ENCODE measurements at regions not wholly inside any gene's neighbourhood (a gene's known extent, or its start where the extent isn't known, plus 50 kb on each side); places are given as distances from the start of the nearest gene placed in this dataset.
"Not testable (repeated sequence)": the region's sequence is repeated elsewhere in the genome, so short reads cannot be mapped to it uniquely, and the experiment has no call there.

DNA sequence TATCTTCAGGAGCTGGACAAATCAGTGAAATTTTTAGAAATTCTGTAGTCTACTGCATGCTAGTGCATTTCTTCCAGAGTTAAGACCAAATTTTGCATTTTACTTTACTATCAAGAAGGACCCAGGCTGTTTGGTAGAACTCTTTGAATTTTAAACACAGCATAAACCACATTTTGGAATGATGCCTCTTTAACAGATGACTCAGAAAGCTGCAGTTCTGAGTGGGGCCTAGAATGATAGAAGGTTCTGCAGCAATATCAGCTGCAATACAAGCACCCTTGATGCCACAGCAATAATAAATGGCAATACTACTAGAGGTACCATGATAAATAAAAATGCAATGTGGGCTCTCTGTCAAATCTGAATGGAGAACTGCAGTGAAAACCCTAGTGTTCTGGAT is 198.7 kb downstream of the TMA16 start:
- DNase-seq (ENCODE audit: low read depth) = no peak

DNA sequence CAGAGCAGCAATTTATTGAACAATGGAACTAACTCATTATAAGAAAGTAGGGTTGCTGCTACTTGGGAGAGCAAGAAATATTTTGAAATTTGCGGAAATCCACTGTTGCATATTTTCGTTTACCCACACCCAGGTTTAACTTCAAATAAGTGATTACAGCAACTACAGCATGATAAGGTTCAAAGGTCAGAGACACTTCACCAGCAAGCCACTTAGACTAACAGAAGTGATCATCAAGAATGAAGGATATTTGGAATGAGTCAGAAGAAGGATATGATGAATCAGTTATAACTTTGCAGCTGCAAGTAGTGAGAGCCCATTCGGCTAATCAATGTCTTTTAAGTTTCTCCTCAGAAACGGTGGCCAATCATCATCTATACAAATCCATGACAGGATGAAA is 199.3 kb downstream of the TMA16 start:
- DNase-seq (ENCODE audit: low read depth) = no peak

GRCh38 chr4:163694385-163694784 is 199.9 kb downstream of the TMA16 start:
- DNase-seq (ENCODE audit: low read depth) = no peak

DNA sequence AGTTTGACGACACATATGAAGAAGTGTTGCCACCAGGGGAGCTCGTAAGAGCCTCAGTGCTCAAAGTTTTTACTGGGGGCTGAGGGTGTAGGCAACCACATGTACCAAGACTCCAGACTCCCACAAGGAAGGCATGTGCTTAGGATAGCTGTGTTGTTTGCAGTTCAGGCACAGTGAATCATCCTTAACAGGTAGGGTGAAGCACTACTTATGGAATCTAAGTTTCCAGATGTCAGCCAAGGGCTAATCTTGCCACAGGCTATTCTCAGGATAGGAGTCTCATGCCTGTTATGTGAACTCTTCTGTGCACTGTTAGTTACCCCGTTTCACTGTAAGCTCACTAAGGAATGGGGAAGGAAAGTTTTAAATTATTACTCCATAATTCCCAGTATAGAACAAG is 202.6 kb downstream of the TMA16 start:
- DNase-seq (ENCODE audit: low read depth) = no peak

- DNase-seq (ENCODE audit: low read depth) = not testable (repeated sequence)
These were observed 205.9 kb downstream of the TMA16 start for GRCh38 chr4:163700383-163700782.

GRCh38 chr4:163701916-163702315 is 207.4 kb downstream of the TMA16 start:
- no peak for DNase-seq (ENCODE audit: low read depth)

DNA sequence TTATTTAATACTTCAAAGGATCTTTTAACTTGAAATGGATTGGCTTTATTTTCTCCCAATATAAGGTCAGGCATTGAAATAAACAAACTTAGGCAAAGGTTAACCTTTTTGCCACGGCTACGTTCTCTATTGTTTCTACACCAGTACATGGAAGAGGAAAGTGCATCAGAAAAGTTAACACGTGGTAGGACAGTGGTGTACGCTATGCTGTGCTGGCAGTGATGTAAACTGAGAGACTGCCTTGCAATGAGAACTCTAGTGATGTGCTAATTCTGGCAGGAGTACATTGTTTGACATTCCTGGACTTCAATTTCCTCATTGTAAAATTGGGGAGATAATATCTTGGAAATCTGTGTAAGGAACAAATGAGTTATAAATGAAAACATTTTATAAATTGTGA is 208.2 kb downstream of the TMA16 start:
- no peak for DNase-seq (ENCODE audit: low read depth)

GRCh38 chr4:163703251-163703650 is 208.8 kb downstream of the TMA16 start:
- DNase-seq (ENCODE audit: low read depth) = no peak

DNA sequence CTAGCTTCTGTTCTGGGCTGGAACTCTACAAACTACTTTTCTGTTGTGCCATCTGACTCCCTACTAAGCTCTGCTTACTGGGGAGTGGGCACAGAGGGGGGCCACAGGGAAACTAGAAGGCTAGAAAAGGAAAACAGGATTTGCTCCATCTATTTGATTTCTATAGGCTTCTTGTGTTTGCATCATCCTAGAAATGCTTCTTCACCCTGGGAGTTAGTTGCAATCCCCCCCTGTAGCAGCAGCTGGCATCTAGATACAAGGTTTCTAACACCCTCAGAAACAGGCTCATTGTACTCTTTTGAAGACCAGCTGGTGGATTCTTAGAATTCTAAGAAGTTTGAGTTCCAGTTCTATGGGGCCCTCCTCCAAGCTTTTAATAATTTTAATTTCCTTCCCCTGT is 213.4 kb downstream of the TMA16 start:
- DNase-seq (ENCODE audit: low read depth) = no peak

DNA sequence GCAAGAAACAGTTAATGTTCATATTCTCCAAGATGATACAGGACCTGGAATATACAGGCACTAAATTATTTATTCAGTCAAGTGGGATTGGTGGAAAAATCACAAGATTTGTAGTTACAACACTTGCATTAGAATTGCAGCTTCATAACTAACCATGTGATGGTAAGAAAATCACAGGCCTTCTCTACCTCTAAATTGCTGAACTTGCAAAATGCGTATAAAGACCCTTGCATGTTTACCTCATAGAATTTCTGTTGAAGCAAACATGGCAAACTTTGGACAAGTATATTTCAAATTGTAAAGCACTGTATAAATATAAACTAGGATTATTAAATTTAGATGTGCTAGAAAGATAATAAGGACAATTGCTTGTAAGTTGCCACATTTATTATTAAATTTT is 215.1 kb downstream of the TMA16 start:
- no peak for DNase-seq (ENCODE audit: low read depth)

- DNase-seq (ENCODE audit: low read depth) = no peak
These were observed 215.7 kb downstream of the TMA16 start for GRCh38 chr4:163710158-163710557.

DNA sequence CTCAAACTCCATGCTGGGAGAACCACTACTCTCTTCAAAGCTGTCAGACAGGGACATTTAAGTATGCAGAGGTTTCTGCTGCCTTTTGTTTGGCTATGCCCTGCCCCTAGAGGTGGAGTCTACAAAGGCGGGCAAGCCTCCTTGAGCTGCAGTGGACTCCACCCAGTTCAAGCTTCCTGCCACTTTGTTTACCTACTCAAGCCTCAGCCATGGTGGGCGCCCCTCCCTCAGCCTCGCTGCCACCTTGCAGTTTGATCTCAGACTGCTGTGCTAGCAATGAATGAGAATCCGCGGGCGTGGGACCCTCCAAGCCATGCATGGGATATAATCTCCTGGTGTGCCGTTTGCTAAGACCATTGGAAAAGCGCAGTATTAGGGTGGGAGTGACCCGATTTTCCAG is 230.0 kb downstream of the TMA16 start:
- not testable (repeated sequence) for DNase-seq (ENCODE audit: low read depth)

DNA sequence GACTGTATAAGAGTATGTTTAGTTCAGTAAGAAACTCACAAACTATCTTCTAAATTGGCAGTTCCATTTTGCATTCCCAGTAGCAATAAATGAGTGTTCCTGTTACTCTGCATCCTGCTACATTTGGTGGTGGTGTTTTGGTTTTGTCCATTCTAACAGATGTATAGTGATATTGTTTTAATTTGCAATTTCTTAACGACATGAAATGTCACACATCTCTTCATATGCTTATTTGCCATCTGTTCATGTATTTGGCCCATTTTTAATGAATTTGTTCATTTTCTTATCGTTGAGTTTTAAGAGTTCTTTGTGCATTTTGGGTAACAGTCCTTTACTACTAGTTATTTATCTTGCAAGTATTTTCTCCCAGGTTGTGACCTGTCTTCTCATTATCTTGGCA is 232.2 kb downstream of the TMA16 start:
- DNase-seq (ENCODE audit: low read depth) = no peak

DNA sequence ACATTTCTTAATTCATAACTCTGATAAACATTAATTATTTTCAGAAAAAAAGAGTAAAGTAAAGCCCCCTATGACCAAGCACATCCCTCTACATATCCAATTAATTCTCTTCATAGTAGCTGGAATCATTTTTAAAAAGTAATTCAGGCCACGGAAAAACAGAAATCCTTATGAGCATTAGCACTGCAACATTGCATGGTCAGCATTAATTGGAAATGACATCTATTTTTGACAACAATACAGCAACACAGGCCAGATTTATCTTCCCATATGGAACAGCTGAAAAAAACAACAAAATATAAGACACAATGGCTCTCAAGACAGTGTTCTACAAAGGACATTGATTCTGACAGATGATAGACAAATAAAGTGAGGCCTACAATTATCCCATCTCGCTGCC is 236.6 kb downstream of the TMA16 start:
- DNase-seq (ENCODE audit: low read depth) = no peak

- DNase-seq (ENCODE audit: low read depth) = no peak
These were observed 238.0 kb downstream of the TMA16 start for GRCh38 chr4:163732473-163732872.

DNA sequence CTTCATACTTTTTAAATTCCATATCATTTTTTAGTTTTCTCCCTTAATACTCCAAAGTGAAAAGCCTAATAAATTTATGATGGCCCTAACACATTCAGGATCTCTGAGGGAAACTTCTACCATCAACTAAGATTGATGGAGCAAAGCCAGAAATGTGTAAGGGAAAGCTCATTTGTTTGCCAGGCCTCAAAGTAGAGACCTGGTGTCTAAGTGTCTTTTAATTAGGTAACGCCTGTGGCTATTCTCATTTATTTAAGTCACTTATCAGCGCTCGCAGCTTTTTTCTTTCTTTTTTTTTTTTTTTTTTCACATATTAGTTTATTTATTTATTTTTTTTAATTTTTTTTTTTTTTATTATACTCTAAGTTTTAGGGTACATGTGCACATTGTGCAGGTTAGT is 242.4 kb downstream of the TMA16 start:
- no peak for DNase-seq (ENCODE audit: low read depth)

DNA sequence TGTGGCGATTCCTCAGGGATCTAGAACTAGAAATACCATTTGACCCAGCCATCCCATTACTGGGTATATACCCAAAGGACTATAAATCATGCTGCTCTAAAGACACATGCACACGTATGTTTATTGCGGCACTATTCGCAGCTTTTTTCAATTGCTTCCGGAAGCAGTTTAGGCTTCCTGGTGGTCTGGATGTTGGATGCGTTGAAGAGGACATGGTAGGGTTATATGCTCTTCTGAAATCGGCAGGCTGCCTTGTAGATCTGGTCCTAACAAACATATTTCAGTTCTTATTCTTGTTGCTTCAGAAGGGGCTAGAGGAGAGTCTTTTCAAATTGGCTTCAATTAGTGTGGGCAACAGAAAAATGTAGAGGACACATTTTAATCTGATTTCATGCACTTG is 243.4 kb downstream of the TMA16 start:
- not testable (repeated sequence) for DNase-seq (ENCODE audit: low read depth)

GRCh38 chr4:163738521-163738920 is 244.0 kb downstream of the TMA16 start:
- no peak for DNase-seq (ENCODE audit: low read depth)

DNA sequence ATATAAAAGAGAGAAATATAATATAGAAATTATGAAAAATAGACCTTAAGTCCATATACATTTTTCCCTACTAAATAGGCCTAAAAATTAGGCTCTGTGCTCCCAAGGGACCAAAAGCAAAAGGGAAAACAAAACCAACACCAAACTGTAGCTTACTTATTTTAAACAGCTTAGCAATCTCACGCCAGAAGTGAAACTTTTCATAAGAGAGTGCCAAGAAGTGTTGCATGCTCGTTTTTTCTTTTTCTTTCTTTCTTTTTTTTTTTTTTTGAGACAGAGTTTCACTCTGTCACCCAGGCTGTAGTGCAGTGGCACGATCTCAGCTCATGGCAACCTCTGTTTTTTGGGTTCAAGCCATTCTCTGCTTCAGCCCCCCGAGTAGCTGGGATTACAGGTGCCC is 250.4 kb downstream of the TMA16 start:
- no peak for DNase-seq (ENCODE audit: low read depth)

DNA sequence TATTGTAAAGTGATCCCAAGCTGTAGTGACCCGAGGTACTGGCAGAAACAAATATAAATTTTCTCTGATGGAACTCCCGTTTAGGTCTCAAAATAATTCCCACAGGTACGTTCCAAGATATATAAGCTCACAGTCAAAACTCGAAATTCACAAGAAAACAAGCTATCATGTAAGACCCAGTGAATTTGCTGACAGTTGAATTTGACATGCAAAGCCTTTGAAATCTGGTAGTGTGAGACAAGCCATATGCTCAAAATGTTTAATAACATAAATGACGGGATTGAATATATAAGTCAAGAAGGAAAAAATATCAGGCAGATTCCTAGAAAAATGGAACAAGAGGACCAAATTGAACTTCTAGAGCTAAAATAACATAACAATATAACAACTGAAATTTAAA is 252.8 kb downstream of the TMA16 start:
- DNase-seq (ENCODE audit: low read depth) = no peak

DNA sequence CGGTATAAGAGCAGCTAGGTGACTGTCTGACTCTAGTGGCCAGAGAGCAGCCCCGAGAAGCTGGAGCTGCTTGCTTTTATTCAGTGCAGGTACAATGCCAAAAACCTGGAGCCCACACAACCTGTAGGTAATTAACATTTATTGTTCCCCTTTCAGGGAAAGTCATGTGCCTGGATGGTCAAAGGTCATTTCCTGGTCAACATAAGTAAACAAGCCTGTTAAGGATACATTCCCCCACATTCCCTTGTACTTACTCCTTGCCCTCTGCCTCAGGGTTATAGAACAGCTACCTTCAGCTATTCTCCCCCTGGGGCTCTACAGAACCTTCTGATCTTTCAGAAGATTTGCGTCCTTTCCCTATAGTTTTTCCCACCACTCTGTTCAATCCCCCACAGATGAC is 253.4 kb downstream of the TMA16 start:
- DNase-seq (ENCODE audit: low read depth) = no peak

DNA sequence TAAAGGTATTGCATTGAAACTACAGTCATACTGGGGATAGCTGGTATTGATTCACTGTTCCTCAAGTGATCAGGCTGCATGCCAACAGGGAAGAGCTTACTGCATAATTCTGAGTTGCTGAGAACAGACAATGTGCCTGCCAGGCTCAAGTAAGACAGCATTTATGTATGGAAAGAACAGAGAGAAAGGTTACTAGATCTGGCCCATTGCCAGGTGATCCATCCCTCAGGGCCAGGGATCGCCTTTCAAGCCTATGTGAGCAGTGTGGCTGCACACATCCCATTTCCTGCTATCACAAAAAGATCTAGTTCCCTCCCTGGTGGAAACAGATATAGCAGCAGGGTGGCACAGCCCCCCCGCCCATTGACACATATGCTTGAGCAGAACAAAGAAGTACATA is 254.0 kb downstream of the TMA16 start:
- DNase-seq (ENCODE audit: low read depth) = no peak

DNA sequence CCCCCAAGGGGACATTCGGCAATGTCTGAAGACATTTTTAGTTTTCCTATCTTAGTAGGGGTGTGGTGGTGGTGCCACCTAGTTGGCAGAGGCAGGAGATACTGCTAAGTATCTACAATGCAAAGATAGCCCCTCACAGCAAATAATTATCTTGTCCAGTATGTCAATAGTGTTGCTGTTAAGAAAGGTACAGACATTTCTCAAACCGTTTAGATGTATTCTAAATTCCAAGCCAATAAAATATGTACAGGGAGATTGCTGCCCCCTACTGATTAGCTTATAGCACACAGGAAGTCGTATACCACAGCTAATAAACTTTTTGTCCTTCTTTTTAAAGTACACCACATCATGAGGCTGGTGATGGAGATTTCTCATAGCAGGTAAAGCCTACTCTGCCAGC is 260.5 kb downstream of the TMA16 start:
- DNase-seq (ENCODE audit: low read depth) = no peak

- no peak for DNase-seq (ENCODE audit: low read depth)
These were observed 262.7 kb downstream of the TMA16 start for GRCh38 chr4:163757219-163757618.

DNA sequence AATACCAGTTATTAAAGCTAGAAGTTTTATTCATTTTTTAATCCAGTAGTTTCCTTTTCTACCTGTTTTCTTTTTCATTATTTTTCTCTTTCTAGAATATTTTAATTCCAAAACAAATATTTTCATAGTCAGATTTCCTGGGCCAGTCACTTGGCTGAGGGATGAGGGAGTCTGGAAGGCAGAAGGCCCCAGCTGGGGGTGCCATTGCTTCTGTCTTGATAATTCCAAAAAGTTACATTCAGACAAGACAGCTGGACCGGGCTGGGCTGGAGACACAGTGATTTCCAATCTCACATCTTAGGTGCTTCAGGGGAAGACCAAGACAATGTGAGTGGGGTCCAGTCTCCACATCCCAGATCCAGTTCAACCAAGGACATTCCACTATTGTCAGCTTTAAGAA is 263.5 kb downstream of the TMA16 start:
- no peak for DNase-seq (ENCODE audit: low read depth)
